SU-DHL-6 (cell line): ENCODE measurements at regions not wholly inside any gene's neighbourhood (a gene's known extent, or its start where the extent isn't known, plus 50 kb on each side); places are given as distances from the start of the nearest gene placed in this dataset.

ENCODE experiments used
- EZH2phosphoT487 ChIP-seq: fragments of 200-600 bp; sonication (generic), shearing (Covaris generic); conservative IDR thresholded peaks from 2 replicates; pipeline ENCODE4 v1.6.1; 2018; ENCODE audit warnings: mild to moderate bottlenecking, antibody characterized with exemption, low read length, moderate library complexity, mixed read lengths
- TF ChIP-seq, protein P1 (sequence below): fragments of 200-600 bp; sonication (generic); IDR thresholded peaks from one replicate; pipeline ENCODE4 v1.5.1; 2017; ENCODE audit warnings: antibody characterized with exemption, mild to moderate bottlenecking, low read length, moderate library complexity; ENCODE audit not compliant: insufficient read depth, poor library complexity, severe bottlenecking

DNA sequence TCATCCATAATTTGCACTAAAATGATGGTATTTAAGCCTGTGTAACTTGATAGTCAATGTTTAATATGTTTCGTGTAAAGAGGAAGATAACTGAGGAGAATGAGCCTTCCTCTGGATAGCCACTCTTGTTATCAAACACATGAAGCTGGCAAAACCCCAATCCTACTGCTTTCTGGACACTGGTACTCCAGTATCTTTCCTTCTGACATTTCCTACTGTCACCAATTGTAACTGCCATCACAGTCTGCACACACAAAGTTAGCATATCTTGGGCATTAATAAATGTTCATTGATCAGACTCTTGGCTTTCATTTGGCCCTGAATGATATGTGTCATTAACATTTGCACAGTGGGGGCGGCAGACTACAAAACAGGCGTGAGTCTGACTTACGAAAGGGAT is 419.1 kb downstream of the TMA16 start:
- TF ChIP-seq EZH2phosphoT487: no peak
- TF ChIP-seq, protein P1, sequence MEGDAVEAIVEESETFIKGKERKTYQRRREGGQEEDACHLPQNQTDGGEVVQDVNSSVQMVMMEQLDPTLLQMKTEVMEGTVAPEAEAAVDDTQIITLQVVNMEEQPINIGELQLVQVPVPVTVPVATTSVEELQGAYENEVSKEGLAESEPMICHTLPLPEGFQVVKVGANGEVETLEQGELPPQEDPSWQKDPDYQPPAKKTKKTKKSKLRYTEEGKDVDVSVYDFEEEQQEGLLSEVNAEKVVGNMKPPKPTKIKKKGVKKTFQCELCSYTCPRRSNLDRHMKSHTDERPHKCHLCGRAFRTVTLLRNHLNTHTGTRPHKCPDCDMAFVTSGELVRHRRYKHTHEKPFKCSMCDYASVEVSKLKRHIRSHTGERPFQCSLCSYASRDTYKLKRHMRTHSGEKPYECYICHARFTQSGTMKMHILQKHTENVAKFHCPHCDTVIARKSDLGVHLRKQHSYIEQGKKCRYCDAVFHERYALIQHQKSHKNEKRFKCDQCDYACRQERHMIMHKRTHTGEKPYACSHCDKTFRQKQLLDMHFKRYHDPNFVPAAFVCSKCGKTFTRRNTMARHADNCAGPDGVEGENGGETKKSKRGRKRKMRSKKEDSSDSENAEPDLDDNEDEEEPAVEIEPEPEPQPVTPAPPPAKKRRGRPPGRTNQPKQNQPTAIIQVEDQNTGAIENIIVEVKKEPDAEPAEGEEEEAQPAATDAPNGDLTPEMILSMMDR: no peak
